HT-29 (cell line): ENCODE measurements at regions not wholly inside any gene's neighbourhood (a gene's known extent, or its start where the extent isn't known, plus 50 kb on each side); places are given as distances from the start of the nearest gene placed in this dataset.
"Not testable (repeated sequence)": the region's sequence is repeated elsewhere in the genome, so short reads cannot be mapped to it uniquely, and the experiment has no call there.

Experiments used
- DNase-seq: peaks from one replicate; pipeline ENCODE4 v3.0.0-alpha.2; 2015; ENCODE audit warnings: low spot score

DNA sequence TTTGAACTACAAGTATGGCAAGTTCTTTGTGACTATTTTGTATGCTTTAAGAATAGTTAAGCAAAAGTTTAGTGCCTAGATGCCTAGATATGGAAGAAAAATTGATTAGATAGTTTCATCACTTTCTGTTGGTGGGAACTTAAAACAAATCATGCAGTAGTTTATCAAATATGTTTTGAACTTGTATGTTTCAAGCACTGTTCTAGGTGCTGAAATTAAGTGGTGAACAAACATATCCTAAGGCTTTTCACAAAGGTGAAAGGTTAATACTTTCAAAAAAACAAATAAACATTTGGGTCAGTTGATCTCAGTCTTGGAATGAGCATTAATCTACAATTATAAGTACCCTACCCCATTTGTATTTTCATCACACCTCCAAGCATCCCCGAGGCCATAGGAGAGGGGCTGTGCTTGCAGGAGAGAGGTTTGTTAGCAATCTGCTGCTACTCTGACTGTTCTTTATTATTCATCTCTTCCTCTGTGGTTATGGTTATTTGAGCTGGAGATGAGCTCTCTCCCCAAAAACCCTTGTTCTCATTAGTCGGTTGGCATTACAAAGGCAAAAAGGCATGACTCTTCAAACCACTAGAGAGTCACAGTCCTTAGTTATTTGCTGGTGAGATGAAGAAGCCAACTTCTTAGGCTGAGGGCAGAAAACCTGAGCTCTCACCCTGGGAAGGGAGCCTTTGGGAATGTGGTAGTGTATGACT is 103.9 kb upstream of the FHL2 start:
- no peak for DNase-seq

DNA sequence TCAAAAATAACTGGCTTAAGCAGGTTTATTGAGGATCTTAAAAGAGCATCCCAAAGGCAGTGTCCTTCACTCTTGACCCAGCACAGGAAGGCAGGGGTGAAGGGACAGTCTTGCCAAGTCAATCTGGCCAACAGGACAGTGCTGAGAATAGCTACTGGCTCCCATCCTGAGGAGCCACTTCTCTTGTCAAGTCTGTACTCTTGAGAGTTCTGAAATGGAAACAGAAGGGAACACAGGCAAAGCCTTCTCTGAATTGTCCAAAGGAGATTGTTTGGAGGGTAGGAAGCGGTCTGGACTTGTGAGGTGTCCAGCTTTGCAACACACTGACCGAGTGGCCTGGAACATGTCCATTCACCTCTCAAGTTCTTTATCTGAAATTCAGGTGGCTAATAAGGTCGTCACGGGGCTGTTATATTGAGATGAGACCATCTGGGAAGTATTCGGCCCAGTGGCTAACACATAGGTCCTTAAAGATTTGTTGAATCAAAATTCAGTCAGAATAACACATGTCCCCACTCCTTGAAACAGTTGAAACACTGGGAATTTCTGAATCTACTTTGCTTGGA is 99.5 kb upstream of the FHL2 start:
- no peak for DNase-seq

DNA sequence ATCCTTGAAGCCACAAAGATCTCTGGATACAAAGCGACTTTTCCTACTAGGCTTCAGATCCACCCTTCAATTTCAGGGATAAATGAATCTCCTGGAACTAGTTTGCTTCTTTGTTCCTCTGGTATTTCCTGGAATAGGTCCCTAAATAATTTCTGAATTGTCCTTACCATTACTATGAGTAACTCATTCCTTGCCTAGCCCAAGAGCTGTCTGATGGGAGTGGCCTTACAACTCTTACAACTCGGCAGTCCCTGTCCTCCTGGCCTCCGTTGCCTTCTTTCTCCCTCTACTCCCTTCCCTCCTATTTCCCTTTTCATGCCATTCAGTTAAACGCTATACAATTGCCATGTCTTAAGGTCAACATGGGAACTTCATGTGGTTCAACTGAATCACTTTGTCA is 98.2 kb upstream of the FHL2 start:
- DNase-seq = no peak

DNA sequence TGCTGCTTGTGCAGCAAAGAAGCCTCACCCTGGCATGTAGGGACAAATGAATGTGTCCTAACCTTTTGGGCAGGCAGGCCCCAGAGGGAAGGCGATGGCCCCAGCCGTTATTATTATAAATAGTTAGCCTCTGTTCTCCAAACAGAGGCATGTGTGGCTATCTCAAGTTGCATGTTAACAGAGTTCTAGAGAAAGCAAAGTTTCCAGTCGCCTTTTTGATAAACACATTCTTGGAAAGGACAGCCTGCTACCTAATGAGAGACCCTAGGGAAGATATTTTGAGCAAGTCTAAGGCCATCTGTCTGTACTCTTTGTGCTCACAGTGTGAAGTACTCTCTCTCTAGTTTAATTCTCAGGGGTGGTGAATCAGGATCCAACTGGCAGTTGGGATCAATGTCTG is 97.4 kb upstream of the FHL2 start:
- DNase-seq = no peak

DNA sequence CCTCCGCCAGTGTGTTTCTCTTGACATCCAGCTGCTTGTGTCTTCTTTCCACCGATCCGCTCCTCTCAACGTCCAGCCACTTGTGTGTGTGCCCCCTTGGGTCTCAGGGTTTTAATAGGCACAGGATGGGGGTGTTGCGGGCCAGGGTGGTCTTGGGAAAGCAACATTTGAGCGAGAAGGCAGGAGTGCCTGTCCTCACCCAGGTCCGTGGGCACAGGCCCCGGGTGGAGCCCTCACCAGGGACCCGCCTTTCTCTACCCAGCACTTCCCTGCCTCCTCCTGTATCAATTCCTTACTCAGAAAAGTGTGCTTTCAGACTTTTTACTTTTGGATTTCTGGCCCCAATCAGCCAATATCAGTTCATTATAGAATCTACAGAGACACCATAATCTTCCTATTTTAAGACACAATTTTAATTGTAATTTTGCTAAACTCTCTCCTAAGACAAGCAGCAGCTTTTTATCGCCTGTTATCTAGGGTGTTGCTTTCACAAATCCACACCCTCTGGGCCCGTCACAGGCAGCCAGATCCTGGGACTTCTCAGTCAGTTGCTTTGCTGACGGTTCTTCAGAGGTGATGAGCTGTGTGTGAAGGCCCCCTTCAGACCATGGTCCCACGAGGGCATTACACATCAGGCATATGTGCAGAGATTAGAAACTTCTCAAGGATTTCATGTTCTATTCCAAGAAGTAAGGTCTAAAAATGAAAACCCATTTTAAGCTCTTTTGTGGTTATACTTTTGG is 96.0 kb upstream of the FHL2 start:
- no peak for DNase-seq

DNA sequence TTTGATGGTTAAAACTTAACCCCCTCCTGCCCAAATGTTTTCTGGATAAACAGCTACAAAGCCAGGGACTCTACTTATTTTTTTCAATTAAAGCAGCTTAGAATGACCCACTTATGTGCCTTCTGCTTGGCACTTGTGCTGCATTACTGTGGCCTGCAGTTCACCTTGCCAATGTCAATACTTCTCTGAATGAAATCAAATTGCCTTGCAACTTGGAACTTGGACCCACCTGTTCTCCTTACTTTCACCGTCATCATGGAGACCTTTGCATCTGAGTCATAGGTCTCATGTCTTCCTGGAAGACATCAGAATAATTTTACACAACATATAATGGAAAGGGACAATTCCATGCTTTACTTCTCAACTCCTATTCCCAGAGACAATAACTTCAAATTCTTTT is 92.1 kb upstream of the FHL2 start:
- peak; percentile 44 for DNase-seq

DNA sequence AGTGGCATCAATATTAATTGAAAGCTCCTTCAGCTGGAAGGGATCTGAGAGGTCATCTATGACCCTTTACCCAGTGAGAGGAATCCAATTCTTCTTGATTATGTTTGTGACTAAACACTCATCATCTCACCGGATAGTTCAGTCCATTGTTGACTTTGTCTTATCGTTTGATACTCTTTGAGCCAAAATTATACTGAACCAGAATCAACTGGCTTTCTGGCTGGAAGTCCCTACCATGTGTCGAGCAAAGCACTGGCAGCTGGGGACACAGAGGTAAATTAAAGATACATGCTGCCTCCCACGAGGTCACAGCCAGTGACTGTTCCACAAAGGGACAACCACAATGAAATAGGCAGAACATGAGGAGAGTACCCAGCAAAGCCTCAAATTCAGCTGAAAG is 91.4 kb upstream of the FHL2 start:
- DNase-seq = no peak

DNA sequence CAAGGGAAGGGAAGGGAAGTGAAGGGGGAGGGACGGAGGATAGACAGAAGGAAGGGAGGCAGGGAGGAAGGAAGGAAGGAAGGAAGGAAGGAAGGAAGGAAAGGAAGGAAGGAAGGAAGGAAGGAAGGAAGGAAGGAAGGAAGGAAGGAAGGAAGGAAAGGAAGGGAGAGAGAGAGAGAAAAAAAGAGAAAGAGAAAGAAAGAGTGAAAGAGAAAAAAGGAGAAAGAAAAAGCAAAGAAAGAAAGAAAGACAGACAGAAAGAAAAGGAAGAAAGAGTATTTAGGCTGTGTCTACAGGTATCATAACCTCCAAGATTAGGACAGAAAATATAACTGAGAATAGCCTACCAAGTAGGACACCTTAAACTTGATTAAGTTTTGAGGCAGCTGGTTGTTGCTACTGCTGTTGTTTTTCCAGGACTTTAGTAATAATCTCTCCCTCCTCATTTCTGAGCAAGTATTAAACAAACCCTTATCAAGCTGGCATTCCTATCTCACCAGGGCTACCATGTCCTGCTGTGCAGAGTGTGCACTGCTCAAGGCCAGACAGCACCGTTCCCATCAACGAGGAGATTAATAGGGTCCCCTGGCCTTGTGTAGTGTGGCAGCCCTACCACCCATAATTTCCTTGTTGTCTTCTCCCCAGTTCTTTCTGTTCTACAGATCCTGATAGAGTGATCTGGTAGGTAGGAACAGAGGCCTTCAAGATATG is 90.5 kb upstream of the FHL2 start:
- no peak for DNase-seq

DNA sequence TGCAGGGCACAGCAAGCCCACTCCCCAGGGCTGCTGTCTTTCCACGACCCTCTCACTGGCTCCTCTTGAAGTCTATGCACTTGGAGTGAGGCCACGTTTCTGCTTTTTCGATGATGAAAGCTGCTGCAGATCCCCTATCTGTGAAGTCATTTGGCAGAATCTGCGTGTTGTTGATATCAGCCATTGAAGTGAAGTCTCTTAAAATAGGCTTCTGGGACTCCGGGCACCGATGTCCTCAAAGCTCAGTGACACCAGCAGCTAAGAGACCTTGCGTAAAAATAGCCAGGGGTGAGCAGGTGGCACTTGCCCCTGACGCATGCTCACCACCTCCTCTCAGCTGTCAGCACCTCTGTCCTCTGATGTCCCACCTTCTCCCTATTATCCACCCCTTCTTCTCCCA is 89.4 kb upstream of the FHL2 start:
- DNase-seq = no peak

DNA sequence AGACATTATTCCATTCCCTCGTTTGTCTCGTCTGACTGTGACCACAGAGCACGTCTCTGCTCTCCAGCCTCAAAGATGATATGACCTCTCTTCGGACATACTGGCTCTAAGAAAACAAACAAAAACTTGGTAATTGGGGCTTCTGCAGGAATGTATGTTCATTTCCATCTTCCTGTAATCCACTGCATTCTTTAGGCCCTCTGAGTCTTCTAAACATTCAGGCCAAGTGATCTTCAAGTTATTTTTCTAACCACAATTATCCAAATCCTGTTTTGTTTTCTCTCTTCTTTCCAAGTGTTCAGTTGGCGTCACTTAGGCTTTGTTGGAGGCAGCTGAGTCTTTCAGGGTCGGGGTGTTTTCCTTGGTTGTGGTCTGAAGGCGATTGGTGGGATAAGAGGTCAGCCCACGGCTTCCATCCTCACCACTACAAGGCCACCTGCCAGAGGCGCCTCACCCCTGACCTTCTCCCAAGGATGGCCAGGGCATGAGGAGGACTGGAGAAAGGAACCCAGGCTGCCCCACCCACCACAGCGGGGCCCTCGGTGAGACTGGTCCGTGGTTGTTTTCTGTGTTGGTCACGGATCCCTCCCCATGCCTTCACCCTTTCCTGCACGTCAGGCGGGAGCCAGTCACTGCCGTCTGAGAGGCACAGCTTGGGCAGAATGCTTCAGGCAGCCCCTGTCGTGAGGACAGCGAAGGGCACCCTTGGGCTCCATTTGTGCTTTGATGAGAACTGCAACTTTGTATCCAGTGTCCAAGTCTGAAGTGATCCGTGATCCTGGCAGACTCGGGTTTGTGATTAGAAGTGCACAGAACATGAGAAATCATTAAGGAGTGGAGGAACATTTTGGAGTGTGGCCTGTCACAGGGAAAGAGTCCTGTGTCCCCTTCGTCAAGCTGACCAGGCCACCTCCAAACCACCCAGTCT is 88.6 kb upstream of the FHL2 start:
- no peak for DNase-seq

DNA sequence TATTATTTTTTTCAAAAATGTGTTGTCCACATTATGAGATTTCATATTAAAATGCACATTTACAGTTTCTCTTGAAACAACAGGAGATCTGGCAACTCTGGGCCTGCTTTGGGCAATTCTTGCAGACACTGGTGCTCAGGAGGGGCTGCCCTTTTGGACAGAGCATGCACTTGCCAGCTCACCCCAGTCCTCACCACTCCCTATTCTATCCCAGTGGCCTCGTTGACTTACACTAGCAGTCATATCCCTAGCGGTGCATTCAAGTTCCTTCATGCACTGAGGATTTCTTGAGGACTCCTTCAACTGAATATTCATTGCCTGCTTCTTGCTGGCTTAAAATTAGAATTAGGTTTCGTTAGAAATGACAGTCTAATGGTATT is 87.9 kb upstream of the FHL2 start:
- DNase-seq = no peak

DNA sequence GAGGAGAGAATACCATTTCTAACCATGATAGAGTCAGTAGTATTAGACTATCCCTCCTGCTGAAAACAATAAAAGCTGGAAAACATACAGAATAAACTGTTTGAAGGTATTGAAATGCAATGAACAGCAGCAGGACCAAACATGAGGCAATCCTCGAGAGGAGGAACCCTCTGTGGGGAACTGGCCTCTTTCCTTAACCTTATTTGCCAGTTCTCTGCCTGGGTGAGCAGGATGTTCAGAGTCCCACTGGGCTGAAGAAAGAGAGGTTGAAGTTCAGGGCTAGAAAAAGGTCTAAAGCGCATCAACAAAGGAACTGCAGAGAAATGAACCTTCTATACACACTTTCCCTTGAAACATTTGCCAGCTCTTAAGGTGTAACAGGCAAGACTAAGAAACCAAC is 79.8 kb upstream of the FHL2 start:
- DNase-seq = no peak

DNA sequence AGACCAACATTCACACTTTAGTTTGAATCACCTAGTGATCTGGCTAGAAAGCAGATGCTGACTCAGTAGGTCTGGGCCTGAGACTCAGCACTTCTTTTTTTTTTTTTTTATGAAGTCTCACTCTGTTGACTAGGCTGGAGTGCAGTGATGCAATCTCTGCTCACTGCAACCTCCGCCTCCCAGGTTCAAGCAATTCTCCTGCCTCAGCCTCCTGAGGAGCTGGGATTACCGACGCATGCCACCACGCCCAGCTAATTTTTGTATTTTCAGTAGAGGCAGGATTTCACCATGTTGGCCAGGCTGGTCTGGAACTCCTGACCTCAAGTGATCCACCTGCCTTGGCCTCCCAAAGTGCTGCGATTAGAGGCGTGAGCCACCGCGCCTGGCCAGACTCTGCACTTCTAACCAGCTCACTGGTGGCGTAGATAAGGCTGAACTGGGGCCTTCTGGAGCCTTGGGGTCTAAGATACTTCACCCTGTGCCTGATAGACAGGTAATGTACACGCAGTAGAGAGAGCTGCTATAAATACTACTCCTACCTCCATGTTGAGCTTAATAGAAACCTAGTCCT is 78.3 kb upstream of the FHL2 start:
- DNase-seq = not testable (repeated sequence)

DNA sequence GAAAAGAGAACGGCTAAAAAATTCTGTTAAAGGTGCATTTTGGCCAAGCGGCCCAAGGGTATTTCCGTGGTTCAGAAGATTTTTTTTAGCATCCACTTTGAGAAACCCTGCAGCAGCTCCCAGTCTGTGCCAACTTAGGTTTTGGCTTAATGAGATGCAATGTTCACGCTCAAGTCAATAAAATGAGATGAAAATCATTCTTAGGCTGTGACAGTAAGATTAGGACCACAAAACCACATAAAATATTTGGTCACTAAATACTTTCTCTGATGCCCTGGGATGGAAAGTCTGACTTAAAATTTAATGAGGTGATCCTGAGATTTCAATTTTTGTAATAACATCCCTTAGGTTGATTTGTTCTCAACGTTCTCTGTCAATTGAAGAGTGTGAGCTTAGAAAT is 74.2 kb upstream of the FHL2 start:
- DNase-seq = no peak

DNA sequence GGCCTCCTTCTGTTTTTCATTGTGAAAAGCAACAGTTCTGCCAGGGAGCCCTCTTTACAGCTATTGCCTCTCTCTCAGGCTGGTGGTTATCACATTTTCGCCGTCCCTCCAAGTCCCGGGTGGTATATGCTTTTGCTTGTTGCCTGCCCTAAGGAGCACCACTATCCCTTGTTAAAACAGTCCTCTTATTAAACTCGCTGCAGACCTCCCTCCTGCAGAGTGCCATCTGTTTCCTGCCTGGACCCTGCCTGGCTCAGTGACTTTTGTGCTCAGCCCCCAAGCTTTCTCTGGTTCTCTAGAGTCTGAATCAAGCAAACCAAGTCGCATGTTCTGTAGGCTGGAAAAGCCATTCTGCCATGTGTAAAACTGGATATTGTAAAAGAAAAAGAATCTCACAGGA is 72.1 kb upstream of the FHL2 start:
- no peak for DNase-seq

DNA sequence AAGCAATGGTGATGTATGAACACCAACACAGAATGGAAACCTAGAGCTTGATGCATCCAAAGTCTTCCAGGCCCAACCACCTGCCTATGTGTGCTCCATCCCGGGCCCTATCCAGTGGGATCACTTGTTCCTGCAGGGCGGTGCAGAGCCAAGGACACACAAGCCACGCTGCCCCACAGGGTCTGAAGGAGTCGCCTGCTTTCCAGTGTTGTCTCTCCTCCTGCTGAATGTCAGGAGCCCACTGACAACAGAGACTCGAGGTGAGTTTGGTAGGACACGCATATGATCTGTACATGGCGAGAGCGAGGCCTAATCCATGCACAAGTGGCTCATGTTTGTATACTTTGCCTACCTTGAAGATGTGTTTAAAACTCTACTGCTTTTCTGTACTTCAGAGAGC is 70.9 kb upstream of the FHL2 start:
- DNase-seq = no peak

DNA sequence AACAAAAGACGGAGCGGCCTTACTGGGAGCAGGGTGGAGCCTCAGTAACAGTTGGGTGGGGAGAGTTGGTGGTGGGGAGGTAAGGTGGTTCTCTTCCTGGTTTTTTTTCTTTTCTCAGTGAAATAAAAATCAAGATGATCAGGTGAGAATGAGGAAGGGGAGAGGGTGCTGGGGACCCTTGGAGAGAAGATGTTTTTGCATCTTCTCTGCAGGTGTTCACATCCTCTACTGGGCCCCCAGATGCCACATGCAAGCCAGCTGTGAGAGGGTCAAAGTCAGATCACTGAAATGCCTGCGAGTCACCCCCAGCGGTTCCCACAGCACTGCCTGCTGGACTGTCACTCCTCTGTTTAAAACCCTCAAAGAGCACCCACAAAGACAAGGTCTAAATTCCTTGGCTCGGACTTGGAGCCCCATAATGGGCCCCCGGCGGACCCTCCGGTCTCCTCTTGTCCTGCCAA is 69.8 kb upstream of the FHL2 start:
- DNase-seq = peak; percentile 38

DNA sequence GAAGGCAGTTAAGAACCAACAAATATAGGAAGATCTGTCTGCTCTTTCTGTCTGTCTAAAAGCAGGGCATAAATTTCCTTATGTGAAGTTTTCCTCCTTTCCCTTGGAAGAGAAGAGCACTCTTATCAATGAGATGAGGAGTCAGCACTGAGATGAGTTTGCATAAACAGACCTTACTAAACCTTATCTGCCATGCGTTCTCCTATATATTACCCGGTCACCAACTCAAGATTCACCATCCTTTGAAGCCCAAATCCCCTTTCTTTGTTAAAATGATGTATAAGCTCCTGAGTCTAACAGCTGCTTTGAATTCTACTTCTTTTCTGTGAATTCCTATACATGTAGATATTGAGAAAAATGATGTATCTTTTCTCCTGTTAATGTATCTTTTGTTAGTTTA is 65.5 kb upstream of the FHL2 start:
- DNase-seq = no peak

DNA sequence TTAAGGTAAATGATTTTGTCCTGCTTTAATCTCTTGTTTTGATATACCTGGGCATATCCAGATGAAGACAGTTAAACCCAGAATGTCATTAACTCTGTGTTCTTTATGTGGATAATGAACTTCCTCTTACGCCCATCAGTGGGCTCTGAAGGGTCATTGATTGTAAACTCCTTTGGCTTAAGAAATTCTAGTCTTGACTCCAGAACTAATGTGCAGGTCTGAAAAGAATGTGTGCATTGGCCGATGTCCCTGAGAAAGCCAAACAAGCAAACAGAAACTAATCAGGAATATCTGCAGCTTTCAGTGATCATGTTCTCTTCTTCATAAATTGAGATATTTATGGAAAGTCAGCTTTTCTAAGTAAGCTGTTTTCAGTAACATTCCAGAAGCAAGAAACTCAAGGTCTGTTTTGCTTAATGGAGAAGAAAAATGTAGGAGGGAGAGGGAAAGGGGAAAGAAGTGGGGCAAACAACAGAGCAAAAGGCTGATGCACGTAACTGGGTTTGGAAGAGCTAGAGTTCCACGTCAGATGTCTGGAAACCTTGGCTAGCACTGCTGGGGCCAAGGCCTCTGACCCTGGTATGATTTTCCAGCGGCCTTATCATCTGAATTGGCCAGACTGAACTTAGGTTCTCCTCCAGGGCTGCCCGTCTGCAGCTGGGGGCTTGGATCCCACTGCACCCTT is 61.3 kb upstream of the FHL2 start:
- DNase-seq = no peak

DNA sequence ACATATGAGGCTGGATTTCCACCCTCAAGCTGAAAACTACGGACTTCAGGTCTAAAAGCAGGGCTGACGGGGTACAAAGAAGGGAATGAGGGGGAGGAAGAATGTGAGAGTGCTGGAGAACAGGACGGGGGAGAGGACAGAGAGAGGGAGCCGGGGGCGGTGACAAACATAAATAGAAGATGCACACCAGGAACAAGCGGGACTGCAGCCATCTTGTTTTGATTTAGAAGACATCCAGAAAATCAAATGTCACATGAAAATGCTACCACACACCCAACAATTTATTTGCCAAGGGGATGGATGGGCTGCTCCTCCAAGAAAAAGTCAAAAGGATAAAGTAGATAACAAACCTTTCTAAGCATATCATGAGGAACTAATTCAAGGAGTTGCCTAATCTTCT is 59.2 kb upstream of the FHL2 start:
- no peak for DNase-seq
